HepG2 (cell line): ENCODE measurements at regions not wholly inside any gene's neighbourhood (a gene's known extent, or its start where the extent isn't known, plus 50 kb on each side); places are given as distances from the start of the nearest gene placed in this dataset.

Source experiments
- CREM ChIP-seq, 2 experiments: sonication (generic) in 1 of 2; formaldehyde crosslinking in 1 of 2; IDR thresholded peaks; 2 replicates each; pipeline versions ENCODE4 v1.4.0 to v1.6.1; 2016 to 2020; ENCODE audit warnings: antibody characterized with exemption in 1 of 2, mild to moderate bottlenecking in 1 of 2, missing genetic modification reagents in 1 of 2
- E2F1 ChIP-seq: sonication (generic); formaldehyde crosslinking; IDR thresholded peaks from 2 replicates; pipeline ENCODE4 v1.5.0; 2020; ENCODE audit warnings: missing genetic modification reagents
- JUND ChIP-seq: sonication (generic); formaldehyde crosslinking; IDR thresholded peaks from 2 replicates; pipeline ENCODE4 v1.8.0; 2022; ENCODE audit warnings: mild to moderate bottlenecking, missing genetic modification reagents
- MED1 ChIP-seq: sonication (generic); formaldehyde crosslinking; IDR thresholded peaks from 2 replicates; pipeline ENCODE4 v1.4.0; 2020; ENCODE audit warnings: missing genetic modification reagents
- PAWR ChIP-seq: sonication (generic); formaldehyde crosslinking; IDR thresholded peaks from 2 replicates; pipeline ENCODE4 v1.4.0; 2020; ENCODE audit warnings: missing genetic modification reagents, mild to moderate bottlenecking, borderline replicate concordance
- RXRA ChIP-seq: sonication (generic); formaldehyde crosslinking; IDR thresholded peaks from 2 replicates; pipeline ENCODE4 v1.5.1; 2020; ENCODE audit warnings: missing genetic modification reagents
- SAFB2 ChIP-seq: sonication (generic); formaldehyde crosslinking; IDR thresholded peaks from 2 replicates; pipeline ENCODE4 v1.5.1; 2020; ENCODE audit warnings: missing genetic modification reagents, low read depth, mild to moderate bottlenecking, borderline replicate concordance
- SOX13 ChIP-seq, 3 experiments: fragments of 450-650 bp in 1 of 3; sonication (generic) in 1 of 3; formaldehyde crosslinking in 1 of 3; IDR thresholded peaks in 2 of 3; conservative IDR thresholded peaks in 1 of 3; 2 replicates each; pipeline versions ENCODE4 v1.5.0 to v1.6.1; 2016 to 2020; ENCODE audit warnings: antibody characterized with exemption in 1 of 3, mild to moderate bottlenecking in 1 of 3, missing compliant biosample characterization in 1 of 3, missing genetic modification reagents in 1 of 3, moderate library complexity in 1 of 3
- ZNF282 ChIP-seq: fragments of 450-650 bp; IDR thresholded peaks from 2 replicates; pipeline ENCODE4 v1.6.1; 2018; ENCODE audit not compliant: partially characterized antibody
- ZSCAN29 ChIP-seq: sonication (generic); formaldehyde crosslinking; conservative IDR thresholded peaks from 2 replicates; pipeline ENCODE4 v1.4.0; 2020; ENCODE audit warnings: mild to moderate bottlenecking, missing genetic modification reagents
- TF ChIP-seq, protein P1 (sequence below): sonication (generic); formaldehyde crosslinking; IDR thresholded peaks from 2 replicates; pipeline ENCODE4 v1.4.0; 2020; ENCODE audit warnings: missing genetic modification reagents, borderline replicate concordance
- TF ChIP-seq, protein P2 (sequence below): sonication (generic); formaldehyde crosslinking; IDR thresholded peaks from 2 replicates; pipeline ENCODE4 v1.5.1; 2020; ENCODE audit warnings: missing genetic modification reagents, mild to moderate bottlenecking, borderline replicate concordance
- TF ChIP-seq, protein P3 (sequence below): sonication (generic); formaldehyde crosslinking; conservative IDR thresholded peaks from 2 replicates; pipeline ENCODE4 v1.4.0; 2020; ENCODE audit warnings: mild to moderate bottlenecking, missing genetic modification reagents, moderate library complexity
- TF ChIP-seq, protein P4 (sequence below): sonication (generic); formaldehyde crosslinking; IDR thresholded peaks from 2 replicates; pipeline ENCODE4 v1.5.1; 2020; ENCODE audit warnings: missing genetic modification reagents, mild to moderate bottlenecking, borderline replicate concordance

GRCh38 chr18:39841482-39842365 lies 2113.3 kb upstream of the PIK3C3 start (continued):
- TF ChIP-seq ZNF282 = no peak
- TF ChIP-seq, protein P1, sequence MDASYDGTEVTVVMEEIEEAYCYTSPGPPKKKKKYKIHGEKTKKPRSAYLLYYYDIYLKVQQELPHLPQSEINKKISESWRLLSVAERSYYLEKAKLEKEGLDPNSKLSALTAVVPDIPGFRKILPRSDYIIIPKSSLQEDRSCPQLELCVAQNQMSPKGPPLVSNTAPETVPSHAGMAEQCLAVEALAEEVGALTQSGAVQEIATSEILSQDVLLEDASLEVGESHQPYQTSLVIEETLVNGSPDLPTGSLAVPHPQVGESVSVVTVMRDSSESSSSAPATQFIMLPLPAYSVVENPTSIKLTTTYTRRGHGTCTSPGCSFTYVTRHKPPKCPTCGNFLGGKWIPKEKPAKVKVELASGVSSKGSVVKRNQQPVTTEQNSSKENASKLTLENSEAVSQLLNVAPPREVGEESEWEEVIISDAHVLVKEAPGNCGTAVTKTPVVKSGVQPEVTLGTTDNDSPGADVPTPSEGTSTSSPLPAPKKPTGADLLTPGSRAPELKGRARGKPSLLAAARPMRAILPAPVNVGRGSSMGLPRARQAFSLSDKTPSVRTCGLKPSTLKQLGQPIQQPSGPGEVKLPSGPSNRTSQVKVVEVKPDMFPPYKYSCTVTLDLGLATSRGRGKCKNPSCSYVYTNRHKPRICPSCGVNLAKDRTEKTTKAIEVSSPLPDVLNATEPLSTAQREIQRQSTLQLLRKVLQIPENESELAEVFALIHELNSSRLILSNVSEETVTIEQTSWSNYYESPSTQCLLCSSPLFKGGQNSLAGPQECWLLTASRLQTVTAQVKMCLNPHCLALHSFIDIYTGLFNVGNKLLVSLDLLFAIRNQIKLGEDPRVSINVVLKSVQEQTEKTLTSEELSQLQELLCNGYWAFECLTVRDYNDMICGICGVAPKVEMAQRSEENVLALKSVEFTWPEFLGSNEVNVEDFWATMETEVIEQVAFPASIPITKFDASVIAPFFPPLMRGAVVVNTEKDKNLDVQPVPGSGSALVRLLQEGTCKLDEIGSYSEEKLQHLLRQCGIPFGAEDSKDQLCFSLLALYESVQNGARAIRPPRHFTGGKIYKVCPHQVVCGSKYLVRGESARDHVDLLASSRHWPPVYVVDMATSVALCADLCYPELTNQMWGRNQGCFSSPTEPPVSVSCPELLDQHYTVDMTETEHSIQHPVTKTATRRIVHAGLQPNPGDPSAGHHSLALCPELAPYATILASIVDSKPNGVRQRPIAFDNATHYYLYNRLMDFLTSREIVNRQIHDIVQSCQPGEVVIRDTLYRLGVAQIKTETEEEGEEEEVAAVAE (CRISPR knock-in tag) = no peak
- TF ChIP-seq CREM (IDR thresholded peaks at IDR 0.05) = no peak
- TF ChIP-seq CREM (CRISPR knock-in tag; IDR thresholded peaks at IDR 0.05) = no peak
- TF ChIP-seq JUND (CRISPR knock-in tag) = no peak
- TF ChIP-seq RXRA (CRISPR knock-in tag) = no peak
- TF ChIP-seq SAFB2 (CRISPR knock-in tag) = no peak
- TF ChIP-seq SOX13 (IDR thresholded peaks at IDR 0.05) = no peak
- no peak; a peak in 1 of 4 replicates for TF ChIP-seq SOX13 (CRISPR knock-in tag; conservative IDR thresholded peaks at IDR 0.05 in 1 of 2, IDR thresholded peaks at IDR 0.05 in 1 of 2)
- TF ChIP-seq, protein P2, sequence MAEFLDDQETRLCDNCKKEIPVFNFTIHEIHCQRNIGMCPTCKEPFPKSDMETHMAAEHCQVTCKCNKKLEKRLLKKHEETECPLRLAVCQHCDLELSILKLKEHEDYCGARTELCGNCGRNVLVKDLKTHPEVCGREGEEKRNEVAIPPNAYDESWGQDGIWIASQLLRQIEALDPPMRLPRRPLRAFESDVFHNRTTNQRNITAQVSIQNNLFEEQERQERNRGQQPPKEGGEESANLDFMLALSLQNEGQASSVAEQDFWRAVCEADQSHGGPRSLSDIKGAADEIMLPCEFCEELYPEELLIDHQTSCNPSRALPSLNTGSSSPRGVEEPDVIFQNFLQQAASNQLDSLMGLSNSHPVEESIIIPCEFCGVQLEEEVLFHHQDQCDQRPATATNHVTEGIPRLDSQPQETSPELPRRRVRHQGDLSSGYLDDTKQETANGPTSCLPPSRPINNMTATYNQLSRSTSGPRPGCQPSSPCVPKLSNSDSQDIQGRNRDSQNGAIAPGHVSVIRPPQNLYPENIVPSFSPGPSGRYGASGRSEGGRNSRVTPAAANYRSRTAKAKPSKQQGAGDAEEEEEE = no peak
- no peak for TF ChIP-seq ZSCAN29 (CRISPR knock-in tag)
- TF ChIP-seq, protein P3, sequence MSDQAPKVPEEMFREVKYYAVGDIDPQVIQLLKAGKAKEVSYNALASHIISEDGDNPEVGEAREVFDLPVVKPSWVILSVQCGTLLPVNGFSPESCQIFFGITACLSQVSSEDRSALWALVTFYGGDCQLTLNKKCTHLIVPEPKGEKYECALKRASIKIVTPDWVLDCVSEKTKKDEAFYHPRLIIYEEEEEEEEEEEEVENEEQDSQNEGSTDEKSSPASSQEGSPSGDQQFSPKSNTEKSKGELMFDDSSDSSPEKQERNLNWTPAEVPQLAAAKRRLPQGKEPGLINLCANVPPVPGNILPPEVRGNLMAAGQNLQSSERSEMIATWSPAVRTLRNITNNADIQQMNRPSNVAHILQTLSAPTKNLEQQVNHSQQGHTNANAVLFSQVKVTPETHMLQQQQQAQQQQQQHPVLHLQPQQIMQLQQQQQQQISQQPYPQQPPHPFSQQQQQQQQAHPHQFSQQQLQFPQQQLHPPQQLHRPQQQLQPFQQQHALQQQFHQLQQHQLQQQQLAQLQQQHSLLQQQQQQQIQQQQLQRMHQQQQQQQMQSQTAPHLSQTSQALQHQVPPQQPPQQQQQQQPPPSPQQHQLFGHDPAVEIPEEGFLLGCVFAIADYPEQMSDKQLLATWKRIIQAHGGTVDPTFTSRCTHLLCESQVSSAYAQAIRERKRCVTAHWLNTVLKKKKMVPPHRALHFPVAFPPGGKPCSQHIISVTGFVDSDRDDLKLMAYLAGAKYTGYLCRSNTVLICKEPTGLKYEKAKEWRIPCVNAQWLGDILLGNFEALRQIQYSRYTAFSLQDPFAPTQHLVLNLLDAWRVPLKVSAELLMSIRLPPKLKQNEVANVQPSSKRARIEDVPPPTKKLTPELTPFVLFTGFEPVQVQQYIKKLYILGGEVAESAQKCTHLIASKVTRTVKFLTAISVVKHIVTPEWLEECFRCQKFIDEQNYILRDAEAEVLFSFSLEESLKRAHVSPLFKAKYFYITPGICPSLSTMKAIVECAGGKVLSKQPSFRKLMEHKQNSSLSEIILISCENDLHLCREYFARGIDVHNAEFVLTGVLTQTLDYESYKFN (CRISPR knock-in tag) = no peak
- TF ChIP-seq PAWR (CRISPR knock-in tag) = no peak
- no peak for TF ChIP-seq E2F1 (CRISPR knock-in tag)
- TF ChIP-seq, protein P4, sequence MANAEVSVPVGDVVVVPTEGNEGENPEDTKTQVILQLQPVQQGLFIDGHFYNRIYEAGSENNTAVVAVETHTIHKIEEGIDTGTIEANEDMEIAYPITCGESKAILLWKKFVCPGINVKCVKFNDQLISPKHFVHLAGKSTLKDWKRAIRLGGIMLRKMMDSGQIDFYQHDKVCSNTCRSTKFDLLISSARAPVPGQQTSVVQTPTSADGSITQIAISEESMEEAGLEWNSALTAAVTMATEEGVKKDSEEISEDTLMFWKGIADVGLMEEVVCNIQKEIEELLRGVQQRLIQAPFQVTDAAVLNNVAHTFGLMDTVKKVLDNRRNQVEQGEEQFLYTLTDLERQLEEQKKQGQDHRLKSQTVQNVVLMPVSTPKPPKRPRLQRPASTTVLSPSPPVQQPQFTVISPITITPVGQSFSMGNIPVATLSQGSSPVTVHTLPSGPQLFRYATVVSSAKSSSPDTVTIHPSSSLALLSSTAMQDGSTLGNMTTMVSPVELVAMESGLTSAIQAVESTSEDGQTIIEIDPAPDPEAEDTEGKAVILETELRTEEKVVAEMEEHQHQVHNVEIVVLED (CRISPR knock-in tag) = no peak
- TF ChIP-seq MED1 = no peak
